ENCODE measurements at regions not wholly inside any gene's neighbourhood (a gene's known extent, or its start where the extent isn't known, plus 50 kb on each side); places are given as distances from the start of the nearest gene placed in this dataset.
"Not testable (repeated sequence)": the region's sequence is repeated elsewhere in the genome, so short reads cannot be mapped to it uniquely, and the experiment has no call there.

GRCh38 chr3:72077473-72078259, 292.7 kb upstream of the PROK2 start:
- Histone ChIP-seq H3K9me3 (ENCODE audit: insufficient read depth, low read length) (no peaks in the 10 kb centered on the region), H4K20me1 (ENCODE audit: low read depth, low read length) (no peaks in the 10 kb centered on the region), H2AFZ (ENCODE audit: low read depth, low read length, severe bottlenecking) (no peak overlapping the region), H3K9me2 (replicated peaks; ENCODE audit: insufficient read depth, low read length) (no peaks in the 10 kb centered on the region), H3K4me3 (ENCODE audit: insufficient read depth, low read length, poor library complexity, severe bottlenecking) (no peak overlapping the region), H3K4me2 (ENCODE audit: low read depth, low read length, poor library complexity, severe bottlenecking) (peak overlapping the region; percentile 46), H3K27ac (ENCODE audit: low read depth, low read length) (peak overlapping the region; percentile 82), H3F3A (ENCODE audit: insufficient read depth) (peaks cover 29% of the 10 kb centered on the region), H3K79me2 (ENCODE audit: insufficient read depth, low read length) (no peaks in the 10 kb centered on the region), H3K9ac (ENCODE audit: low read length) (peak overlapping the region; percentile 4; the same call in 1 of the 2 replicates), H3K36me3 (ENCODE audit: low read length) (no peaks in the 10 kb centered on the region), H3K27me3 (ENCODE audit: low read length) (no peaks in the 10 kb centered on the region)
- no peak for TF ChIP-seq EZH2phosphoT487 (conservative IDR thresholded peaks at IDR 0.05; ENCODE audit: low read length)
- no peak for TF ChIP-seq CTCF (IDR thresholded peaks at IDR 0.05; ENCODE audit: insufficient read depth, low read length, poor library complexity, severe bottlenecking)

- H3F3A ChIP-seq (ENCODE audit: insufficient read depth), result peaks cover 29% of the 10 kb centered on the region
- not testable (repeated sequence) for H3K9me3 ChIP-seq (ENCODE audit: insufficient read depth, low read length); H4K20me1 ChIP-seq (ENCODE audit: low read depth, low read length); H3K9ac ChIP-seq (ENCODE audit: low read length); H3K9me2 ChIP-seq (replicated peaks; ENCODE audit: insufficient read depth, low read length); H3K4me2 ChIP-seq (ENCODE audit: low read depth, low read length, poor library complexity, severe bottlenecking); H3K27me3 ChIP-seq (ENCODE audit: low read length); H3K79me2 ChIP-seq (ENCODE audit: insufficient read depth, low read length); H3K36me3 ChIP-seq (ENCODE audit: low read length); H2AFZ ChIP-seq (ENCODE audit: low read depth, low read length, severe bottlenecking); H3K27ac ChIP-seq (ENCODE audit: low read depth, low read length); H3K4me3 ChIP-seq (ENCODE audit: insufficient read depth, low read length, poor library complexity, severe bottlenecking)
Observed at GRCh38 chr3:72075848-72076247, 290.9 kb upstream of the PROK2 start.

GRCh38 chr3:72071624-72072023, 286.7 kb upstream of the PROK2 start:
- no peaks in the 10 kb centered on the region for H3K79me2 ChIP-seq (ENCODE audit: insufficient read depth, low read length)
- H3K4me2 ChIP-seq (ENCODE audit: low read depth, low read length, poor library complexity, severe bottlenecking), result no peak overlapping the region
- H3K9me3 ChIP-seq (ENCODE audit: insufficient read depth, low read length), result no peaks in the 10 kb centered on the region
- no peaks in the 10 kb centered on the region for H3K9me2 ChIP-seq (replicated peaks; ENCODE audit: insufficient read depth, low read length)
- H3K27me3 ChIP-seq (ENCODE audit: low read length), result no peaks in the 10 kb centered on the region
- H3K36me3 ChIP-seq (ENCODE audit: low read length), result no peaks in the 10 kb centered on the region
- no peak overlapping the region for H3K27ac ChIP-seq (ENCODE audit: low read depth, low read length)
- H3K9ac ChIP-seq (ENCODE audit: low read length), result no peak overlapping the region
- no peaks in the 10 kb centered on the region for H4K20me1 ChIP-seq (ENCODE audit: low read depth, low read length)
- no peaks in the 10 kb centered on the region for H3F3A ChIP-seq (ENCODE audit: insufficient read depth)
- TF ChIP-seq EZH2phosphoT487 (conservative IDR thresholded peaks at IDR 0.05; ENCODE audit: low read length) (no peak), CTCF (IDR thresholded peaks at IDR 0.05; ENCODE audit: insufficient read depth, low read length, poor library complexity, severe bottlenecking) (no peak)
- no peak overlapping the region for H2AFZ ChIP-seq (ENCODE audit: low read depth, low read length, severe bottlenecking)
- no peak overlapping the region for H3K4me3 ChIP-seq (ENCODE audit: insufficient read depth, low read length, poor library complexity, severe bottlenecking)

GRCh38 chr3:72070005-72070404, 285.1 kb upstream of the PROK2 start:
- Histone ChIP-seq H2AFZ (ENCODE audit: low read depth, low read length, severe bottlenecking) (no peak overlapping the region), H3K9me3 (ENCODE audit: insufficient read depth, low read length) (no peaks in the 10 kb centered on the region)

More at GRCh38 chr3:72070005-72070404, 285.1 kb upstream of the PROK2 start:
- Histone ChIP-seq H3K36me3 (ENCODE audit: low read length) (no peaks in the 10 kb centered on the region), H3K79me2 (ENCODE audit: insufficient read depth, low read length) (no peaks in the 10 kb centered on the region), H3K27ac (ENCODE audit: low read depth, low read length) (no peak overlapping the region), H3K4me3 (ENCODE audit: insufficient read depth, low read length, poor library complexity, severe bottlenecking) (no peak overlapping the region), H3K9ac (ENCODE audit: low read length) (no peak overlapping the region), H3K9me2 (replicated peaks; ENCODE audit: insufficient read depth, low read length) (no peaks in the 10 kb centered on the region), H3K4me2 (ENCODE audit: low read depth, low read length, poor library complexity, severe bottlenecking) (no peak overlapping the region), H3F3A (ENCODE audit: insufficient read depth) (no peaks in the 10 kb centered on the region), H4K20me1 (ENCODE audit: low read depth, low read length) (no peaks in the 10 kb centered on the region), H3K27me3 (ENCODE audit: low read length) (no peaks in the 10 kb centered on the region)
- TF ChIP-seq EZH2phosphoT487 (conservative IDR thresholded peaks at IDR 0.05; ENCODE audit: low read length), result no peak
- no peak for TF ChIP-seq CTCF (IDR thresholded peaks at IDR 0.05; ENCODE audit: insufficient read depth, low read length, poor library complexity, severe bottlenecking)

Measured in SU-DHL-6 (cell line).